ENCODE measurements at regions not wholly inside any gene's neighbourhood (a gene's known extent, or its start where the extent isn't known, plus 50 kb on each side); places are given as distances from the start of the nearest gene placed in this dataset.

- ChIA-PET CTCF (no interaction called here), POLR2A (no interaction called here)
- DNase-seq (ENCODE audit: low read depth, low spot score) = no peak
- no peak for TF ChIP-seq CTCF (IDR thresholded peaks at IDR 0.05; ENCODE audit: insufficient read depth, low read length, missing control alignments)
- H3K4me3 ChIP-seq (ENCODE audit: low read depth, low read length) = no peak overlapping the region
Observed at GRCh38 chr11:30089921-30090320, 73.1 kb upstream of the KCNA4 start.

- no peak overlapping the region for H3K4me3 ChIP-seq (ENCODE audit: low read depth, low read length)
- no peak for DNase-seq (ENCODE audit: low read depth, low spot score)
- ChIA-PET CTCF (no interaction called here), POLR2A (no interaction called here)
- no peak for TF ChIP-seq CTCF (IDR thresholded peaks at IDR 0.05; ENCODE audit: insufficient read depth, low read length, missing control alignments)
Observed at GRCh38 chr11:30091246-30091645, 74.4 kb upstream of the KCNA4 start.

GRCh38 chr11:30091737-30092136 lies 74.9 kb upstream of the KCNA4 start:
- ChIA-PET POLR2A (no interaction called here), CTCF (no interaction called here)
- no peak overlapping the region for H3K4me3 ChIP-seq (ENCODE audit: low read depth, low read length)
- no peak for TF ChIP-seq CTCF (IDR thresholded peaks at IDR 0.05; ENCODE audit: insufficient read depth, low read length, missing control alignments)
- no peak for DNase-seq (ENCODE audit: low read depth, low spot score)

GRCh38 chr11:30092518-30092917 lies 75.7 kb upstream of the KCNA4 start:
- ChIA-PET POLR2A (no interaction called here), CTCF (no interaction called here)
- no peak overlapping the region for H3K4me3 ChIP-seq (ENCODE audit: low read depth, low read length)
- TF ChIP-seq CTCF (IDR thresholded peaks at IDR 0.05; ENCODE audit: insufficient read depth, low read length, missing control alignments) = no peak
- no peak for DNase-seq (ENCODE audit: low read depth, low spot score)

- no peak for DNase-seq (ENCODE audit: low read depth, low spot score)
- CTCF ChIA-PET = no interaction called here
- H3K4me3 ChIP-seq (ENCODE audit: low read depth, low read length) = no peak overlapping the region
- POLR2A ChIA-PET = no interaction called here
- TF ChIP-seq CTCF (IDR thresholded peaks at IDR 0.05; ENCODE audit: insufficient read depth, low read length, missing control alignments) = no peak
Observed at GRCh38 chr11:30100495-30100894, 83.7 kb upstream of the KCNA4 start.

- H3K4me3 ChIP-seq (ENCODE audit: low read depth, low read length) = no peak overlapping the region
- no peak for DNase-seq (ENCODE audit: low read depth, low spot score)
- CTCF ChIA-PET = interaction anchor here (1.5 to 7.1 kb wide), 3 partner anchors 22 to 36 kb away, joined by 4 to 45 read pairs (median 20); no protein-coding TSS in a partner anchor
- POLR2A ChIA-PET = no interaction called here
- no peak for TF ChIP-seq CTCF (IDR thresholded peaks at IDR 0.05; ENCODE audit: insufficient read depth, low read length, missing control alignments)
Observed at GRCh38 chr11:30106222-30107181, 89.7 kb upstream of the KCNA4 start.

Measured in AG04449 (cell line).